Stimulated activated naive CD8-positive, alpha-beta T cell treated with anti-CD3 and anti-CD28 coated beads, Interleukin-15, Interleukin-2, amounts not matched to agents 100 ng/mL and 50 ng/mL, for 24 hours (primary cell): ENCODE measurements at regions not wholly inside any gene's neighbourhood (a gene's known extent, or its start where the extent isn't known, plus 50 kb on each side); places are given as distances from the start of the nearest gene placed in this dataset.

Source experiments
- H3K27ac Mint-ChIP-seq: one replicate; pipeline ENCODE4 v1.8.0; 2021; ENCODE audit warnings: mild to moderate bottlenecking, mixed read lengths
- H3K27me3 Mint-ChIP-seq: one replicate; pipeline ENCODE4 v1.8.0; 2021; ENCODE audit warnings: mixed read lengths
- H3K36me3 Mint-ChIP-seq: one replicate; pipeline ENCODE4 v1.8.0; 2021; ENCODE audit warnings: low read depth, mixed read lengths
- H3K4me1 Mint-ChIP-seq: one replicate; pipeline ENCODE4 v1.8.0; 2021; ENCODE audit warnings: low read depth, mixed read lengths
- H3K4me3 Mint-ChIP-seq: one replicate; pipeline ENCODE4 v1.8.0; 2021; ENCODE audit warnings: mild to moderate bottlenecking, mixed read lengths
- H3K9me3 Mint-ChIP-seq: one replicate; pipeline ENCODE4 v1.8.0; 2021; ENCODE audit warnings: mixed read lengths

DNA sequence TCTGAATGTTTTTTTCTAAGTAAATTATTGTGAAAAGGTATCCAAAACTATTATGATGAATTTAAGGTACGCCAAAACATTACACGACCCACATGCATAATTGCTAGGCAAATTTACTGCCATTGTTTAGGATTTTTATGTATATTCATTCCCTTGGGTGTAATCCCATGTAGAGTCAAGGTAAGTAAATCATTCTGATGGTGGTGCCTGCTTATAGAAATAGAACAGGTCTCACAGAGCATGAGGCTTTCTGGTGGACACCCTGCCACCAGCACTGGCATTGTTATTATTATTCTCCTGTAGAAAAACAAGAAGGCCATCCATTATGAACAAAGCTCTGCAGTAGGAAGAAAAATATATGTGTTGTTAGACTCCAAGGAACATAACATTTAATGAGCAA is 111.7 kb upstream of the ZNF804B start:
- no peak overlapping the region for H3K4me3 Mint-ChIP-seq
- no peaks in the 10 kb centered on the region for H3K36me3 Mint-ChIP-seq
- H3K27me3 Mint-ChIP-seq, result no peaks in the 10 kb centered on the region
- peaks cover 4% of the 10 kb centered on the region for H3K9me3 Mint-ChIP-seq
- no peaks in the 10 kb centered on the region for H3K4me1 Mint-ChIP-seq
- H3K27ac Mint-ChIP-seq, result no peak overlapping the region

DNA sequence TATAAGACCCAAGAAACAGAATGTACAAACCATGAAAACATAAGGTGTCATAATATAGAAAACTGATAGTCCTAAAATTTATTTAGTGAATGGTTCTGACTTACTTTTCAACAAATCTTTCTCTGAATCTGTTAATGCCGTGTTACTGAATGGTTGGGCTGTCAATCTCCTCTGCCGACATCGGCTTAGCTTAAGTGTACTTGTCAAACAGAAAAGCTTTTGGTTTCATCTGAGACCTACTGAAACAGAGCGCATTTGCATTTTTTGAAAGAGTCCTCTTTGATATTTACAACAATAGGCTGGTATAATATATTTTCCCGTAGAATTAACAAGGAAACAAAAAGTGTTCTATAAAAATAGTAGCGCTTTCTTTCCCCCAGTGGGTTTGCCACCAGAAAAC is 120.9 kb upstream of the ZNF804B start:
- no peaks in the 10 kb centered on the region for H3K27me3 Mint-ChIP-seq
- H3K4me1 Mint-ChIP-seq, result no peaks in the 10 kb centered on the region
- no peak overlapping the region for H3K4me3 Mint-ChIP-seq
- peaks cover 6% of the 10 kb centered on the region for H3K9me3 Mint-ChIP-seq
- no peaks in the 10 kb centered on the region for H3K36me3 Mint-ChIP-seq
- H3K27ac Mint-ChIP-seq, result no peak overlapping the region

DNA sequence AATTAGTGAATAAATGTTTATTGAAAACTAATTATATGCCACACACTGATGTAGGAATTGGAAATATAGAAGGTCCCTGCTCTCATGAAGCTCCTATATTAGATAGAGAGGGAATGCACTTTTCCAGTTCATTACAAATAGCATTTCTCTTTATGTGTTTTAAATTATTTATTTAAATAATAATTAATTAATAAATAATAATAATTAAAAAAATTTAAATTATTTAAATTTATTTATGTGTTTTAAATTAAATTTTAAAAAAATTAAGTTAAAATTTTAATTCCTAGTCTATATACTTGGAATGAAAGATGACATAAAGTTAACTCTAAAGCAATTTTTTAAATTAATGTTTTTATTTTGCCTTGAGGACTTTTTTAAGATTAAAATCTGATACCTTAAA is 121.7 kb upstream of the ZNF804B start:
- Mint-ChIP-seq H3K27ac (no peak overlapping the region), H3K36me3 (no peaks in the 10 kb centered on the region), H3K4me1 (no peaks in the 10 kb centered on the region), H3K4me3 (no peak overlapping the region), H3K27me3 (no peaks in the 10 kb centered on the region), H3K9me3 (peaks cover 6% of the 10 kb centered on the region)

DNA sequence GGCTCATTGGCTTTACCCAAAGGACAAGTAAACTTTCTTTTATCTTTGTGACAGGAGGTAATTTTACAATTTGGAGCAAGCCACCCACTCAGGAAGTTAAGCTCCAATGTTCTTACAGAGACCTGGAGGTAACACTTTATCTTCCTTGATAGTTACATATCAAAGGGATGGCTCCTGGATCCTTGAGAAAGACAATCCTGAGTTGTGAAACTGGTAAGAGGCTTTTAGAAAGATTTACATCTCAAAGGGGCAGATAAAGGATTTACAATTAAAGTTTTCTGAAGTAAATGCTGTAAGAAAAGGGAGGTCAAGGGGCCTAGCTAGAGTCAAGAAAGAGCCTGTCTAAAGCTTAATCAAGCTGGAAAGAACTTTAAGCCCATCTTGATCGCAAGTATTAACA is 124.4 kb upstream of the ZNF804B start:
- no peaks in the 10 kb centered on the region for H3K36me3 Mint-ChIP-seq
- no peaks in the 10 kb centered on the region for H3K27me3 Mint-ChIP-seq
- H3K4me3 Mint-ChIP-seq, result no peak overlapping the region
- H3K27ac Mint-ChIP-seq, result no peak overlapping the region
- H3K4me1 Mint-ChIP-seq, result no peaks in the 10 kb centered on the region
- peaks cover 6% of the 10 kb centered on the region for H3K9me3 Mint-ChIP-seq

DNA sequence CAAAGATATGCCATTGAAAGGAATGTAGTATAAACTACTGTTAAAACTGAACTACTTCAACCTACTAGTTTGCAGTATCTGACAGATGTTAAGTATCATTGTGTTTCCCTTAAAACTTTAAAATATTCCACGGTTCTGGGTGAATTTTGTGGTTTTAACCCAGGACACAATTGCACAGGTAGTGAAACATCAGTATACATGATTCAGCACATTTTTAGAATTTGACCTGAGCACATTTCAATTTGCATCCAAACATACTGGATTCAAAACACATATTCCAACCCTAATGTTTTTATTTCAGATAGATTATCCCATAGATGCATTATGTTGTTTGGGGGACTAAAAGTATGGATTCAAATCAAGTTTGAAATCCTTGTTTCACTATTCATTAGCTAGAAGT is 129.9 kb upstream of the ZNF804B start:
- Mint-ChIP-seq H3K4me3 (no peak overlapping the region), H3K36me3 (no peaks in the 10 kb centered on the region), H3K27ac (no peak overlapping the region), H3K27me3 (no peaks in the 10 kb centered on the region), H3K4me1 (no peaks in the 10 kb centered on the region), H3K9me3 (no peaks in the 10 kb centered on the region)

- no peaks in the 10 kb centered on the region for H3K9me3 Mint-ChIP-seq
- H3K36me3 Mint-ChIP-seq, result no peaks in the 10 kb centered on the region
- H3K4me3 Mint-ChIP-seq, result no peak overlapping the region
- no peak overlapping the region for H3K27ac Mint-ChIP-seq
- H3K27me3 Mint-ChIP-seq, result no peaks in the 10 kb centered on the region
- no peaks in the 10 kb centered on the region for H3K4me1 Mint-ChIP-seq
These were observed 131.0 kb upstream of the ZNF804B start for GRCh38 chr7:88628363-88629085.

DNA sequence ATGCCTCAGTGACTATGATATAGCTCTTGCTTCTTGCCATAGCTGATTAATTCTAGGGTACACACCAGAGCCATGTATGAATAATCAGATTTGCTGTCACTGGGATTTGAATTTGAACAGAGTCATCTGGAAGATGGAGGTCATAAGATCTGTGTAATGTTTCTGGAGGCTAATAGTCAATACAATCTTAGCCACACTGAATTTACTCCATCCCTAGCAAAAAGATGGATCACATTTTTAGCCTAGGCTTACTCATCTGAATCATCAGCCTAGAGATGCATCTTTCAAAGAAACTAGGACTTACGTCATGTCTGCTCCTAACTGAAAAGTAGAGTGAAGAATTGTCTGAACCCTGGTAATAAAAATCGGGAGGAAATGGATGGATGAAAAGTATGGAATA is 142.3 kb upstream of the ZNF804B start:
- Mint-ChIP-seq H3K4me1 (no peaks in the 10 kb centered on the region), H3K27ac (no peak overlapping the region), H3K27me3 (no peaks in the 10 kb centered on the region), H3K36me3 (no peaks in the 10 kb centered on the region), H3K9me3 (no peaks in the 10 kb centered on the region), H3K4me3 (no peak overlapping the region)

GRCh38 chr7:88615336-88615735 is 144.2 kb upstream of the ZNF804B start:
- Mint-ChIP-seq H3K27ac (no peak overlapping the region), H3K27me3 (no peaks in the 10 kb centered on the region), H3K36me3 (no peaks in the 10 kb centered on the region), H3K4me1 (no peaks in the 10 kb centered on the region), H3K9me3 (no peaks in the 10 kb centered on the region), H3K4me3 (no peak overlapping the region)

DNA sequence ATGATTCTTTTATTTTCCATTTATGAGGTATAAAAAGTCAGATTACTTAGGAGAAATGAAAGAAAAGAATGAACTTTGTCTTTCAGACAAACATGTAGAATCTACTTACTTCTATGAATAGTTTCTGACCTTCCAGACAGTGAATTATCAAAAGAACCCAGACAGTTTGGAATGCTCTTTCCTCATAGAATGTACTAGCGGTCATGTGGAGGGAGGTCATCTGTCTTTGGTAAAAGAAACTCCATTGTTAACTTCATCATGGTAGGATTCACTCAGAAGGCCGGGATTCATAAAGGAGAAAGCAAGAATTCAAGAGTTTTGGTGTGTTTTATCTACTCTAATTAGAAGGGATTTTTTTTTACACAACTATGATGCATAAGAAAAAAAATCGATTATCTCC is 144.8 kb upstream of the ZNF804B start:
- Mint-ChIP-seq H3K9me3 (no peaks in the 10 kb centered on the region), H3K4me3 (no peak overlapping the region), H3K4me1 (no peaks in the 10 kb centered on the region), H3K27me3 (no peaks in the 10 kb centered on the region), H3K27ac (no peak overlapping the region), H3K36me3 (no peaks in the 10 kb centered on the region)

DNA sequence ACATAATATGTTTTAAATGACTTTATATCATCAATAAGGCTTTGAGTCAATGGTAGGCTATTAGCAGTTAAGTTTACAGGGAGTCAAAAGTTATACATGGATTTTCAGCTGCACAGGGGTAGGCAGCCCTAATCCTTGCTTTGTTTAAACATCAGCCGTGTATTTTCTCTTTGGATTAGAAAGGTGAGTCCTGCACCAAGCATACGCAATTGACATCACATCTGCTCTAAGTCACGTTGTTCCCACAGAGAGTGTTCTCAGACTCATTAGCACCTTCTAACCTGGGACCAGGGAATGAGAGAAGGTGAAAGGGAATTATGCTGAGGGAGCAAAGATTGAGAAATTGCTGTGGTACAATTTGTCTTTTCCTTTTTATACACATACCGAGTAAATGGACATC is 148.6 kb upstream of the ZNF804B start:
- H3K4me3 Mint-ChIP-seq, result no peak overlapping the region
- no peaks in the 10 kb centered on the region for H3K36me3 Mint-ChIP-seq
- H3K27ac Mint-ChIP-seq, result no peak overlapping the region
- H3K9me3 Mint-ChIP-seq, result no peaks in the 10 kb centered on the region
- H3K27me3 Mint-ChIP-seq, result no peaks in the 10 kb centered on the region
- H3K4me1 Mint-ChIP-seq, result no peaks in the 10 kb centered on the region

DNA sequence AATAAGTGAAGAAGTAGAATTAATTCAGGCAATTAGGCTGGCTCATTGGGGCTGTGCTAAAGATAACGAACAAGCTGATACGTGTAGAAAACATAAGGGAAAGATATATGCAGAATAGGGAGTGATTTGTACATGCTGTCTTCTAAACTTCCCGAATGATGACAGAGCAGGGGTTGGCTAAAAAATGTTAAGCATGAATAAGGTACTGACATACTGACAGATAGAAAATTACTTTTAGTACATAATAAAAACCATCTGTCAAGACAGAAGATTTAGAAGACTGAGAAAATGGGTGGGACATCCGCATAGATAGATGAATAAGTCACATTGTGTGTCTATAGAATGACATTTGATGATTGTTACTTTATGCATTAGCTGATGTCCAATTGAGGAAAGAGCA is 158.8 kb upstream of the ZNF804B start:
- no peaks in the 10 kb centered on the region for H3K27me3 Mint-ChIP-seq
- H3K4me3 Mint-ChIP-seq, result no peak overlapping the region
- H3K36me3 Mint-ChIP-seq, result no peaks in the 10 kb centered on the region
- no peaks in the 10 kb centered on the region for H3K9me3 Mint-ChIP-seq
- H3K27ac Mint-ChIP-seq, result no peak overlapping the region
- no peaks in the 10 kb centered on the region for H3K4me1 Mint-ChIP-seq

- H3K36me3 Mint-ChIP-seq, result no peaks in the 10 kb centered on the region
- peaks cover under 1% of the 10 kb centered on the region for H3K9me3 Mint-ChIP-seq
- H3K4me1 Mint-ChIP-seq, result no peaks in the 10 kb centered on the region
- no peak overlapping the region for H3K4me3 Mint-ChIP-seq
- H3K27ac Mint-ChIP-seq, result no peak overlapping the region
- H3K27me3 Mint-ChIP-seq, result no peaks in the 10 kb centered on the region
These were observed 160.0 kb upstream of the ZNF804B start for GRCh38 chr7:88599528-88599927.

- H3K27ac Mint-ChIP-seq, result no peak overlapping the region
- no peak overlapping the region for H3K4me3 Mint-ChIP-seq
- no peaks in the 10 kb centered on the region for H3K27me3 Mint-ChIP-seq
- peaks cover 6% of the 10 kb centered on the region for H3K9me3 Mint-ChIP-seq
- H3K4me1 Mint-ChIP-seq, result no peaks in the 10 kb centered on the region
- no peaks in the 10 kb centered on the region for H3K36me3 Mint-ChIP-seq
These were observed 161.5 kb upstream of the ZNF804B start for GRCh38 chr7:88597941-88598425.

DNA sequence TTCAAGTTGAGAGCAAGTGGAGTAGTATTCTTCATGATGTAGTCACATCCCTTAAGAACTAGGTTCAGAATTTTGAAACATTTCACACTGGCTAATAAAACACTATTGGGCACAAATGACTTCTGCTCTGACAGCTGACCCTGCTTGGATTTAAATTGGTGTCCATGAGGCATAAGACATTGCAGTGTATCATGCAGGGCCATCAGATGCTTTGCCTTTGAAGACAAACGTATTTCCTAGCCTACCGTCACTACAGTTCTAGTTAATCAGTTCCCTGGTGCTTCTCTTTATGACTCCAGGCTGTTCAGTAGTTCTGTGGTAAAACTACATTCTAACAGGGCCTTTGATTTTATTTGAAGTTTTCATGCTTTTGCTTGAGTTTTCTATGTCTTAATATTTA is 168.5 kb upstream of the ZNF804B start:
- no peak overlapping the region for H3K4me3 Mint-ChIP-seq
- peaks cover 12% of the 10 kb centered on the region for H3K9me3 Mint-ChIP-seq

GRCh38 chr7:88589927-88590326 is 169.6 kb upstream of the ZNF804B start:
- Mint-ChIP-seq H3K4me1 (no peaks in the 10 kb centered on the region), H3K4me3 (no peak overlapping the region), H3K27me3 (no peaks in the 10 kb centered on the region), H3K27ac (no peak overlapping the region), H3K9me3 (peaks cover 12% of the 10 kb centered on the region), H3K36me3 (no peaks in the 10 kb centered on the region)

More for the DNA sequence above, 168.5 kb upstream of the ZNF804B start:
- Mint-ChIP-seq H3K4me1 (no peaks in the 10 kb centered on the region), H3K27me3 (no peaks in the 10 kb centered on the region), H3K36me3 (no peaks in the 10 kb centered on the region), H3K27ac (no peak overlapping the region)

GRCh38 chr7:88586890-88587289 is 172.6 kb upstream of the ZNF804B start:
- no peak overlapping the region for H3K27ac Mint-ChIP-seq
- no peaks in the 10 kb centered on the region for H3K4me1 Mint-ChIP-seq
- no peaks in the 10 kb centered on the region for H3K27me3 Mint-ChIP-seq
- H3K9me3 Mint-ChIP-seq, result peaks cover 3% of the 10 kb centered on the region
- H3K4me3 Mint-ChIP-seq, result no peak overlapping the region
- no peaks in the 10 kb centered on the region for H3K36me3 Mint-ChIP-seq
